HepG2 (cell line): ENCODE measurements at regions not wholly inside any gene's neighbourhood (a gene's known extent, or its start where the extent isn't known, plus 50 kb on each side); places are given as distances from the start of the nearest gene placed in this dataset.

Source experiments
- CTCF ChIP-seq: sonication (generic); formaldehyde crosslinking; IDR thresholded peaks from 2 replicates; pipeline ENCODE4 v1.5.0; 2020; ENCODE audit warnings: mild to moderate bottlenecking, missing genetic modification reagents, moderate library complexity
- ISX ChIP-seq: sonication (generic); formaldehyde crosslinking; conservative IDR thresholded peaks from 2 replicates; pipeline ENCODE4 v1.5.0; 2020; ENCODE audit warnings: missing genetic modification reagents
- NR0B2 ChIP-seq: sonication (generic); formaldehyde crosslinking; IDR thresholded peaks from 2 replicates; pipeline ENCODE4 v1.4.0; 2020; ENCODE audit warnings: mild to moderate bottlenecking, missing genetic modification reagents
- RAD21 ChIP-seq: fragments of 450-650 bp; formaldehyde crosslinking; IDR thresholded peaks from 2 replicates; pipeline ENCODE4 v1.5.0; 2020; ENCODE audit warnings: mild to moderate bottlenecking
- TCF7 ChIP-seq: sonication (generic); IDR thresholded peaks from 2 replicates; pipeline ENCODE4 v1.6.1; 2016; ENCODE audit warnings: antibody characterized with exemption, low read depth

- TF ChIP-seq NR0B2 (no peak), CTCF (no peak), RAD21 (CRISPR knock-in tag) (no peak), TCF7 (no peak), ISX (CRISPR knock-in tag) (no peak)
These were observed 371.3 kb downstream of the TUSC7 start for GRCh38 chr3:117080872-117081271.
